BLaER1 treated with 17β-estradiol and CSF1 and Interleukin-3, amounts not matched to agents 10 nM and 100 nM (cell line): ENCODE measurements at regions not wholly inside any gene's neighbourhood (a gene's known extent, or its start where the extent isn't known, plus 50 kb on each side); places are given as distances from the start of the nearest gene placed in this dataset.
A peak's percentile ranks its signal among the peaks of the same experiment; 100 is the strongest.
"Not testable (repeated sequence)": the region's sequence is repeated elsewhere in the genome, so short reads cannot be mapped to it uniquely, and the experiment has no call there.

Source experiments
- H3K27ac ChIP-seq, 11 experiments: shearing (Covaris generic); formaldehyde crosslinking; 2 replicates each; pipeline ENCODE4 v1.8.1; 2022
- H3K27me3 ChIP-seq, 11 experiments: shearing (Covaris generic); formaldehyde crosslinking; 2 replicates each; pipeline ENCODE4 v1.8.1; 2022
- H3K36me3 ChIP-seq, 11 experiments: shearing (Covaris generic); formaldehyde crosslinking; 2 replicates each; pipeline ENCODE4 v1.8.1; 2022
- H3K4me1 ChIP-seq, 10 experiments: shearing (Covaris generic); formaldehyde crosslinking; 2 replicates each; pipeline ENCODE4 v1.8.1; 2022
- H3K4me2 ChIP-seq, 11 experiments: shearing (Covaris generic); formaldehyde crosslinking; 2 replicates each; pipeline ENCODE4 v1.8.1; 2022
- H3K4me3 ChIP-seq, 10 experiments: shearing (Covaris generic); formaldehyde crosslinking; 2 replicates each; pipeline ENCODE4 v1.8.1; 2022
- H3K9ac ChIP-seq, 11 experiments: shearing (Covaris generic); formaldehyde crosslinking; 2 replicates each; pipeline ENCODE4 v1.8.1; 2022
- H3K9me3 ChIP-seq, 11 experiments: shearing (Covaris generic); formaldehyde crosslinking; replicated peaks in 1 of 11; 2 replicates each; pipeline ENCODE4 v1.8.1; 2022
- H4K20me1 ChIP-seq, 11 experiments: shearing (Covaris generic); formaldehyde crosslinking; 2 replicates each; pipeline ENCODE4 v1.8.1; 2022
- Cebpa-rat ChIP-seq, 11 experiments: shearing (Covaris generic); IDR thresholded peaks; 2 replicates each; pipeline ENCODE4 v1.8.1; 2022

DNA sequence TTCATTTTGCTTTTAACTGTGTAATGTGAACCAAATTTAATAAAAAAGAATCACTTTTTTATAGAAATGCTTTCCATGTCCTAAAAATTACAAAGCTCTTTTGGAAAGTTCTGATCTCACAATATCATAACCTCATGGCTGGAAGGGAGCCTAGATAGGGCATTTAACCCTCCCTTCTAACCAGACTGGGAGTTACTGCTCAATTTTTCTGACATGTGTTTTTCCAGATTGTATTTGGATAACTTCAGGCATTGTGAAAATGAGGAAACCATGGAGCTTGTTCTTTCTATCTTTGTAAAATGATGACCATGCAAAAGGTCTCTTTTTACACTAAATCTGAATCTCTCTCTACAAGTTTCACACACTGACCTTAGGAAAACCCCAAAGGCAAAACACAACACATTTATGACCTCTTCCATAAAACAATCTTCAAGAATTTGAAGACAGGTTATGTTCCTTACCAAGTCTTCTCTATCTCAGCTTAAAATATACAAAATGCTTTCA is 508.8 kb downstream of the DIPK2A start:
- Histone ChIP-seq H4K20me1 (no peaks in the 10 kb centered on the region), H3K27ac (no peak overlapping the region), H3K4me2 (no peak overlapping the region), H3K36me3 (no peaks in the 10 kb centered on the region), H3K9me3 (no peaks in the 10 kb centered on the region), H3K4me3 (no peak overlapping the region), H3K27me3 (no peaks in the 10 kb centered on the region), H3K9ac (no peak overlapping the region), H3K4me1 (no peaks in the 10 kb centered on the region)
- no peak for TF ChIP-seq Cebpa-rat (IDR thresholded peaks at IDR 0.05)

GRCh38 chr3:144482876-144483275 is 511.3 kb downstream of the DIPK2A start:
- no peak overlapping the region for H3K27ac ChIP-seq
- no peak for TF ChIP-seq Cebpa-rat (IDR thresholded peaks at IDR 0.05)

GRCh38 chr3:144487011-144487410 is 515.4 kb downstream of the DIPK2A start:
- Histone ChIP-seq H4K20me1 (no peaks in the 10 kb centered on the region), H3K4me2 (no peak overlapping the region), H3K9me3 (no peaks in the 10 kb centered on the region), H3K36me3 (no peaks in the 10 kb centered on the region), H3K27me3 (no peaks in the 10 kb centered on the region), H3K9ac (no peak overlapping the region), H3K4me3 (no peak overlapping the region), H3K27ac (no peak overlapping the region), H3K4me1 (no peaks in the 10 kb centered on the region)
- TF ChIP-seq Cebpa-rat (IDR thresholded peaks at IDR 0.05): no peak

More at GRCh38 chr3:144482876-144483275, 511.3 kb downstream of the DIPK2A start:
- Histone ChIP-seq H3K27me3 (no peaks in the 10 kb centered on the region), H3K4me2 (no peak overlapping the region), H3K36me3 (no peaks in the 10 kb centered on the region), H3K9me3 (no peaks in the 10 kb centered on the region), H3K9ac (no peak overlapping the region), H4K20me1 (no peaks in the 10 kb centered on the region), H3K4me1 (no peaks in the 10 kb centered on the region), H3K4me3 (no peak overlapping the region)

DNA sequence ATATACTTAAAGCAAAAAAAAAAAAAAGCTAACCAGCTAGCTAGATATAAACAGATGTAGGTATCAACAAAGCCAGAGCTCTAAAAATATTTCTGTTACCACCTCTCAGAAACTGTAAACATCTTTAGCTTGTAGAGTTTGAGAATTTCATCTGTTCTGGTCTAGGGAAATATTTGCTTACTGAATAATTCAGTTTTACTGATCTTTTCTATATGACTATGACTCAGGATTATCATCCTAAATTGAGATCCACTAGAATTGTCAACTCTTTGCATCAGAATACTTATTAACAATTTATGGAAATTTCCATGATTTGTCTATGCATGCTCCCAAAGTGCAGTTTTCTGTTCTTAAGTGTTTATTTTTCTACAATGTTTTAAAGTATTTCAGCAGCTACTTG is 517.3 kb downstream of the DIPK2A start:
- Histone ChIP-seq H4K20me1 (no peaks in the 10 kb centered on the region), H3K4me3 (no peak overlapping the region), H3K27ac (no peak overlapping the region), H3K27me3 (no peaks in the 10 kb centered on the region), H3K36me3 (no peaks in the 10 kb centered on the region), H3K4me2 (no peak overlapping the region), H3K4me1 (no peaks in the 10 kb centered on the region), H3K9ac (no peak overlapping the region), H3K9me3 (no peaks in the 10 kb centered on the region)
- no peak for TF ChIP-seq Cebpa-rat (IDR thresholded peaks at IDR 0.05)

DNA sequence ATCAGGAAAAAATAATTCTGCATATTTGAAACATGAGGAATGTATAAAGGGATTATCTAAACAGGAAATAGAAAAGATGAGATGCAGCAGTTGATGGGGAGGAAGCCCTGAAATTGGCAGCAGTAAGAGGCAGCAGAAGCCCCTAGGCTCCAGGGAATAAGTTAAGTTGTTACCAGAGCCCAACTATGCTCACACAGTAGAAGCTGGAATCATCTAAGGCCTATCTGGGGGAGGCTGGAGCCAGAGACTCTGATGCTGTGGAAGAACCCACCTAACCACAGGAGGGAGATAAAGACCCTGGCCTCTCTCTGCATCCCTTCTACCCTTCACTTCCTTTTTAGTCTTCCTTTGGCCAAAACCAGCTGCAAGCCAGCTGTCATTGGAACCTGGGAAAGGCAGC is 519.7 kb downstream of the DIPK2A start:
- no peaks in the 10 kb centered on the region for H3K9me3 ChIP-seq
- no peaks in the 10 kb centered on the region for H3K27me3 ChIP-seq
- no peak overlapping the region for H3K4me2 ChIP-seq
- H3K27ac ChIP-seq: no peak overlapping the region
- H4K20me1 ChIP-seq: no peaks in the 10 kb centered on the region
- no peak overlapping the region for H3K4me3 ChIP-seq
- no peaks in the 10 kb centered on the region for H3K4me1 ChIP-seq
- no peak for TF ChIP-seq Cebpa-rat (IDR thresholded peaks at IDR 0.05)
- H3K36me3 ChIP-seq: no peaks in the 10 kb centered on the region
- no peak overlapping the region for H3K9ac ChIP-seq

- not testable (repeated sequence) for H3K9me3 ChIP-seq, H3K4me1 ChIP-seq, H3K27me3 ChIP-seq, H3K27ac ChIP-seq, H3K9ac ChIP-seq, H3K4me2 ChIP-seq, H4K20me1 ChIP-seq, H3K36me3 ChIP-seq, H3K4me3 ChIP-seq
Measured at GRCh38 chr3:144494651-144495050, 523.0 kb downstream of the DIPK2A start.

GRCh38 chr3:144496141-144496835 is 524.7 kb downstream of the DIPK2A start:
- Histone ChIP-seq H4K20me1 (no peaks in the 10 kb centered on the region), H3K4me2 (no peak overlapping the region), H3K27me3 (no peaks in the 10 kb centered on the region), H3K9me3 (no peaks in the 10 kb centered on the region), H3K4me1 (peaks cover 0 to 10% (median 6%) of the 10 kb centered on the region in 10 experiments; a peak in 6 of 20 replicates), H3K9ac (no peak overlapping the region), H3K4me3 (no peak overlapping the region), H3K27ac (no peak overlapping the region), H3K36me3 (no peaks in the 10 kb centered on the region)
- TF ChIP-seq Cebpa-rat (IDR thresholded peaks at IDR 0.05): no peak

GRCh38 chr3:144497452-144497851 is 525.8 kb downstream of the DIPK2A start:
- Histone ChIP-seq H3K36me3 (no peaks in the 10 kb centered on the region), H3K4me1 (peaks cover 0 to 10% (median 6%) of the 10 kb centered on the region in 10 experiments; a peak in 6 of 20 replicates), H3K27me3 (no peaks in the 10 kb centered on the region), H3K4me3 (no peak overlapping the region), H3K9me3 (no peaks in the 10 kb centered on the region), H3K9ac (no peak overlapping the region), H3K4me2 (no peak overlapping the region), H3K27ac (no peak overlapping the region), H4K20me1 (no peaks in the 10 kb centered on the region)
- TF ChIP-seq Cebpa-rat (IDR thresholded peaks at IDR 0.05): no peak

- H3K36me3 ChIP-seq: no peaks in the 10 kb centered on the region
- no peaks in the 10 kb centered on the region for H3K9me3 ChIP-seq
- H3K27me3 ChIP-seq: no peaks in the 10 kb centered on the region
- no peak overlapping the region for H3K4me3 ChIP-seq
- H3K27ac ChIP-seq: no peak overlapping the region
- no peaks in the 10 kb centered on the region for H4K20me1 ChIP-seq
- no peak overlapping the region for H3K9ac ChIP-seq
- TF ChIP-seq Cebpa-rat (IDR thresholded peaks at IDR 0.05): no peak
- peak overlapping the region in 3 of 11 experiments; percentile 8 to 33 (median 24); a peak in 3 of 22 replicates for H3K4me2 ChIP-seq
- peaks cover 0 to 10% (median 6%) of the 10 kb centered on the region in 10 experiments; a peak in 6 of 20 replicates for H3K4me1 ChIP-seq
Measured at GRCh38 chr3:144499001-144499930, 527.6 kb downstream of the DIPK2A start.
